ENCODE measurements at regions not wholly inside any gene's neighbourhood (a gene's known extent, or its start where the extent isn't known, plus 50 kb on each side); places are given as distances from the start of the nearest gene placed in this dataset.

DNA sequence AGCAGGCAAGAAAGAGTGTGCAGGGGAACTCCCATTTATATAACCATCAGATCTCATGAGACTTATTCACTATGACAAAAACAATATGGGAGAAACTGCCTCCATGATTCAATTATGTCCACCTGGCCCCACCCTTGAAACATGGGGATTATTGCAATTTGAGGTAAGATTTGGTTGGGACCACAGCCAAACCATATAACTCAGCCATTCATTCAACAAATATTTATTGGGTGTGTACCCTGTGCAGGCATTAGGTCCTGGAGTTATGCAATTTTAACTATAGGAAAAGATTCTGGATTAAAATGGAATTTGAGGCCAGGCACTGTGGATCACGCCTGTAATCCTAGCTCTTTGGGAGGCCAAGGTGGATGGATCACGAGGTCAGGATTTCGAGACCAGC, 124.2 kb upstream of the GAS1 start:
- dilution Hi-C loops (cut with MboI; ENCODE audit: extremely low pct_ligation_motif_present, low sequenced_read_pairs) (no loop called here), intact Hi-C loops (cut with micrococcal nuclease) (no loop called here)
- no peak overlapping the region for H2AFZ ChIP-seq (ENCODE audit: low read depth, low read length)
- H4K20me1 ChIP-seq (replicated peaks; ENCODE audit: control insufficient read depth, extremely low read depth, insufficient read depth, low read length), result no peaks in the 10 kb centered on the region
- H3K4me1 ChIP-seq (ENCODE audit: control insufficient read depth, extremely low read depth, insufficient read depth, low read length), result no peaks in the 10 kb centered on the region
- FAIRE-seq (no peak), DNase-seq (ENCODE audit: low read depth, low spot score) (no peak)
- H3K36me3 ChIP-seq (ENCODE audit: control insufficient read depth in 2 of 2, extremely low read depth in 1 of 2, insufficient read depth in 2 of 2, low read length in 2 of 2), result no peaks in the 10 kb centered on the region
- H3K79me2 ChIP-seq (ENCODE audit: control insufficient read depth, insufficient read depth, low read length), result no peaks in the 10 kb centered on the region
- no peaks in the 10 kb centered on the region for H3K9me1 ChIP-seq (replicated peaks; ENCODE audit: control insufficient read depth, extremely low read depth, insufficient read depth, low read length)
- CTCF ChIA-PET, result interaction anchor here (0.7 kb wide), 1 partner anchor 655 kb away, joined by 4 read pairs; no protein-coding TSS in a partner anchor
- TF ChIP-seq EZH2 (IDR thresholded peaks at IDR 0.05; ENCODE audit: borderline replicate concordance, low read depth, low read length, severe bottlenecking) (no peak), POLR2A (IDR thresholded peaks at IDR 0.05; ENCODE audit: low read depth, low read length) (no peak), POLR2AphosphoS5 (IDR thresholded peaks at IDR 0.05; ENCODE audit: insufficient read depth, low read depth, low read length) (no peak)
- TF ChIP-seq, protein P1, sequence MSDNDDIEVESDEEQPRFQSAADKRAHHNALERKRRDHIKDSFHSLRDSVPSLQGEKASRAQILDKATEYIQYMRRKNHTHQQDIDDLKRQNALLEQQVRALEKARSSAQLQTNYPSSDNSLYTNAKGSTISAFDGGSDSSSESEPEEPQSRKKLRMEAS (IDR thresholded peaks at IDR 0.05; ENCODE audit: insufficient read depth, insufficient read length), result no peak
- TF ChIP-seq, protein P2, sequence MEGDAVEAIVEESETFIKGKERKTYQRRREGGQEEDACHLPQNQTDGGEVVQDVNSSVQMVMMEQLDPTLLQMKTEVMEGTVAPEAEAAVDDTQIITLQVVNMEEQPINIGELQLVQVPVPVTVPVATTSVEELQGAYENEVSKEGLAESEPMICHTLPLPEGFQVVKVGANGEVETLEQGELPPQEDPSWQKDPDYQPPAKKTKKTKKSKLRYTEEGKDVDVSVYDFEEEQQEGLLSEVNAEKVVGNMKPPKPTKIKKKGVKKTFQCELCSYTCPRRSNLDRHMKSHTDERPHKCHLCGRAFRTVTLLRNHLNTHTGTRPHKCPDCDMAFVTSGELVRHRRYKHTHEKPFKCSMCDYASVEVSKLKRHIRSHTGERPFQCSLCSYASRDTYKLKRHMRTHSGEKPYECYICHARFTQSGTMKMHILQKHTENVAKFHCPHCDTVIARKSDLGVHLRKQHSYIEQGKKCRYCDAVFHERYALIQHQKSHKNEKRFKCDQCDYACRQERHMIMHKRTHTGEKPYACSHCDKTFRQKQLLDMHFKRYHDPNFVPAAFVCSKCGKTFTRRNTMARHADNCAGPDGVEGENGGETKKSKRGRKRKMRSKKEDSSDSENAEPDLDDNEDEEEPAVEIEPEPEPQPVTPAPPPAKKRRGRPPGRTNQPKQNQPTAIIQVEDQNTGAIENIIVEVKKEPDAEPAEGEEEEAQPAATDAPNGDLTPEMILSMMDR (IDR thresholded peaks at IDR 0.05; ENCODE audit: extremely low read depth in 1 of 2, insufficient read depth in 1 of 2, low read depth in 1 of 2, low read length in 2 of 2), result no peak
- no peak overlapping the region for H3K4me3 ChIP-seq (replicated peaks in 1 of 3; ENCODE audit: insufficient read depth in 1 of 3, low read depth in 1 of 3, low read length in 3 of 3)
- no peak overlapping the region for H3K4me2 ChIP-seq (ENCODE audit: insufficient read depth, low read length)
- H3K9ac ChIP-seq (replicated peaks; ENCODE audit: extremely low read depth, insufficient read depth, low read length), result no peak overlapping the region
- no peaks in the 10 kb centered on the region for H3K27me3 ChIP-seq (ENCODE audit: control insufficient read depth in 2 of 2, insufficient read depth in 2 of 2, low read length in 2 of 2)
- H3K27ac ChIP-seq (ENCODE audit: insufficient read depth, low read depth, low read length), result no peak overlapping the region
- no TSS peak for BruUV-seq (replicated peaks)
- POLR2A ChIA-PET, result no interaction called here
- H3K9me3 ChIP-seq (replicated peaks; ENCODE audit: control insufficient read depth, insufficient read depth, low read length), result no peaks in the 10 kb centered on the region

DNA sequence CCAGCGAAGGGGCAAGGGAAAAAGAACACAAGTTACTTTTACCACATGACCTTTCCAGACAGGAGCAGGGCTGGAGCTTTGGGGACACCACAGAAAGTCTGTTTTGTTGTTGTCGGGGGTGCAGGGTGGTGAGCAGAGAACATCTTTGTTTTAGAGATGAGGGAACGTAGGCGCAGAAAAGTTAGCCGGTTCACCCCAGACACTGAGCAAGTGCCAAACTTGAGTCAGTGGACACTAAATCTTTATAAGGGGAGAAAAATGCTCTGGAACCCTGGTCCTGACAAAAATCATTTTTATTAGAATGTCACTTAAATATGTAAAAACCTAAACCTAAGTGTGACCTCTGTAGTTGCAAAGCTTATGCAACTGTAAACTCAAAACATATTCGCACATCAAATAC, 126.4 kb upstream of the GAS1 start:
- FAIRE-seq (no peak), DNase-seq (ENCODE audit: low read depth, low spot score) (no peak)
- intact Hi-C loops (cut with micrococcal nuclease), result no loop called here
- Histone ChIP-seq H3K4me1 (ENCODE audit: control insufficient read depth, extremely low read depth, insufficient read depth, low read length) (no peaks in the 10 kb centered on the region), H3K79me2 (ENCODE audit: control insufficient read depth, insufficient read depth, low read length) (no peaks in the 10 kb centered on the region), H3K4me2 (ENCODE audit: insufficient read depth, low read length) (no peak overlapping the region), H3K4me3 (replicated peaks in 1 of 3; ENCODE audit: insufficient read depth in 1 of 3, low read depth in 1 of 3, low read length in 3 of 3) (no peak overlapping the region), H3K27me3 (ENCODE audit: control insufficient read depth in 2 of 2, insufficient read depth in 2 of 2, low read length in 2 of 2) (no peaks in the 10 kb centered on the region), H4K20me1 (replicated peaks; ENCODE audit: control insufficient read depth, extremely low read depth, insufficient read depth, low read length) (no peaks in the 10 kb centered on the region), H3K36me3 (ENCODE audit: control insufficient read depth in 2 of 2, extremely low read depth in 1 of 2, insufficient read depth in 2 of 2, low read length in 2 of 2) (no peaks in the 10 kb centered on the region), H3K9ac (replicated peaks; ENCODE audit: extremely low read depth, insufficient read depth, low read length) (no peak overlapping the region), H3K9me3 (replicated peaks; ENCODE audit: control insufficient read depth, insufficient read depth, low read length) (no peaks in the 10 kb centered on the region), H3K9me1 (replicated peaks; ENCODE audit: control insufficient read depth, extremely low read depth, insufficient read depth, low read length) (no peaks in the 10 kb centered on the region), H3K27ac (ENCODE audit: insufficient read depth, low read depth, low read length) (no peak overlapping the region), H2AFZ (ENCODE audit: low read depth, low read length) (no peak overlapping the region)
- BruUV-seq (replicated peaks), result no TSS peak
- TF ChIP-seq MYC (IDR thresholded peaks at IDR 0.05; ENCODE audit: low read depth, low read length) (no peak), POLR2AphosphoS5 (IDR thresholded peaks at IDR 0.05; ENCODE audit: insufficient read depth, low read depth, low read length) (no peak), JUN (IDR thresholded peaks at IDR 0.05; ENCODE audit: borderline replicate concordance, insufficient read depth, insufficient read length, low read depth) (no peak), FOS (IDR thresholded peaks at IDR 0.05; ENCODE audit: borderline replicate concordance, insufficient read depth, low read length) (no peak), EZH2 (IDR thresholded peaks at IDR 0.05; ENCODE audit: borderline replicate concordance, low read depth, low read length, severe bottlenecking) (no peak), GATA2 (IDR thresholded peaks at IDR 0.05; ENCODE audit: insufficient read depth, insufficient read length, low read depth, low read length) (no peak), POLR2A (IDR thresholded peaks at IDR 0.05; ENCODE audit: low read depth, low read length) (no peak)
- TF ChIP-seq, protein P2 (IDR thresholded peaks at IDR 0.05; ENCODE audit: extremely low read depth in 1 of 2, insufficient read depth in 1 of 2, low read depth in 1 of 2, low read length in 2 of 2), result no peak
- TF ChIP-seq, protein P1 (IDR thresholded peaks at IDR 0.05; ENCODE audit: insufficient read depth, insufficient read length), result no peak
- dilution Hi-C loops (cut with MboI; ENCODE audit: extremely low pct_ligation_motif_present, low sequenced_read_pairs), result no loop called here
- ChIA-PET POLR2A (no interaction called here), CTCF (no interaction called here)

Measured in endothelial cell of umbilical vein (primary cell).